Astrocyte (in vitro differentiated cells and primary cell): ENCODE measurements at regions not wholly inside any gene's neighbourhood (a gene's known extent, or its start where the extent isn't known, plus 50 kb on each side); places are given as distances from the start of the nearest gene placed in this dataset.

Experiments used
- CTCF ChIP-seq: IDR thresholded peaks from 2 replicates; pipeline ENCODE4 v1.5.1; 2011; ENCODE audit warnings: low read depth, mild to moderate bottlenecking, inconsistent platforms, low read length, moderate library complexity; ENCODE audit not compliant: insufficient read depth
- EZH2 ChIP-seq: IDR thresholded peaks from 2 replicates; pipeline ENCODE4 v1.6.1; 2012; ENCODE audit warnings: mild to moderate bottlenecking, low read length, inconsistent platforms; ENCODE audit not compliant: insufficient read depth

- no peak for TF ChIP-seq CTCF
- TF ChIP-seq EZH2, result no peak
Observed at GRCh38 chr5:141783947-141784296, 94.3 kb downstream of the PCDH1 start.
